NCI-H774 (cell line): ENCODE measurements at regions not wholly inside any gene's neighbourhood (a gene's known extent, or its start where the extent isn't known, plus 50 kb on each side); places are given as distances from the start of the nearest gene placed in this dataset.
"Not testable (repeated sequence)": the region's sequence is repeated elsewhere in the genome, so short reads cannot be mapped to it uniquely, and the experiment has no call there.

ENCODE experiments used
- DNase-seq: peaks from one replicate; lab custom pipeline; 2025; lab: John Stamatoyannopoulos, UW

GRCh38 chr14:101616202-101616601 lies 54.9 kb downstream of the DIO3 start:
- no peak for DNase-seq

GRCh38 chr14:101619484-101619883 lies 58.2 kb downstream of the DIO3 start:
- DNase-seq = no peak

- no peak for DNase-seq
These were observed 58.9 kb downstream of the DIO3 start for GRCh38 chr14:101620031-101620788.

- DNase-seq = no peak
These were observed 59.8 kb downstream of the DIO3 start for GRCh38 chr14:101620821-101621785.

- no peak for DNase-seq
These were observed 61.2 kb downstream of the DIO3 start for GRCh38 chr14:101622251-101623076.

GRCh38 chr14:101623077-101623372 lies 61.7 kb downstream of the DIO3 start:
- DNase-seq = no peak

GRCh38 chr14:101623685-101624444 lies 62.6 kb downstream of the DIO3 start:
- no peak for DNase-seq

- DNase-seq = no peak
These were observed 63.2 kb downstream of the DIO3 start for GRCh38 chr14:101624536-101624935.

GRCh38 chr14:101625336-101626097 lies 64.2 kb downstream of the DIO3 start:
- DNase-seq = no peak

- no peak for DNase-seq
These were observed 65.0 kb downstream of the DIO3 start for GRCh38 chr14:101626331-101626730.

- no peak for DNase-seq
These were observed 66.6 kb downstream of the DIO3 start for GRCh38 chr14:101627915-101628262.

- peak; percentile 63 for DNase-seq
These were observed 67.2 kb downstream of the DIO3 start for GRCh38 chr14:101628471-101628966.

GRCh38 chr14:101628975-101629374 lies 67.7 kb downstream of the DIO3 start:
- DNase-seq = no peak

- no peak for DNase-seq
These were observed 69.0 kb downstream of the DIO3 start for GRCh38 chr14:101630056-101630965.

- no peak for DNase-seq
These were observed 69.9 kb downstream of the DIO3 start for GRCh38 chr14:101631199-101631598.

- DNase-seq = not testable (repeated sequence)
These were observed 70.7 kb downstream of the DIO3 start for GRCh38 chr14:101631970-101632369.

- no peak for DNase-seq
These were observed 71.2 kb downstream of the DIO3 start for GRCh38 chr14:101632520-101632919.

GRCh38 chr14:101633276-101633675 lies 72.0 kb downstream of the DIO3 start:
- no peak for DNase-seq

GRCh38 chr14:101634202-101634849 lies 73.0 kb downstream of the DIO3 start:
- DNase-seq = no peak
